DOHH2 (cell line): ENCODE measurements at regions not wholly inside any gene's neighbourhood (a gene's known extent, or its start where the extent isn't known, plus 50 kb on each side); places are given as distances from the start of the nearest gene placed in this dataset.

Experiments used
- H3F3A ChIP-seq: fragments of 200-600 bp; sonication (generic), shearing (Covaris generic); 2 replicates; pipeline ENCODE4 v1.6.0; 2016; ENCODE audit warnings: antibody characterized with exemption, mild to moderate bottlenecking; ENCODE audit not compliant: control insufficient read depth, insufficient read depth
- H3K27ac ChIP-seq: fragments of 200-600 bp; sonication (generic); 2 replicates; pipeline ENCODE4 v1.5.1; 2014; ENCODE audit warnings: low read depth, mild to moderate bottlenecking, low read length, moderate library complexity
- H3K27me3 ChIP-seq: fragments of 200-600 bp; sonication (generic); 2 replicates; pipeline ENCODE4 v1.6.1; 2014; ENCODE audit warnings: mild to moderate bottlenecking, low read length, mixed read lengths; ENCODE audit not compliant: control insufficient read depth
- H3K36me3 ChIP-seq: fragments of 200-600 bp; sonication (generic); 2 replicates; pipeline ENCODE4 v1.6.1; 2014; ENCODE audit warnings: mild to moderate bottlenecking, low read length, moderate library complexity, mixed read lengths; ENCODE audit not compliant: control insufficient read depth
- H3K4me1 ChIP-seq: fragments of 200-600 bp; sonication (generic); 2 replicates; pipeline ENCODE4 v1.6.1; 2014; ENCODE audit warnings: mild to moderate bottlenecking, low read length, mixed read lengths; ENCODE audit not compliant: control insufficient read depth
- H3K4me2 ChIP-seq: fragments of 200-600 bp; sonication (generic); 2 replicates; pipeline ENCODE4 v1.6.0; 2014; ENCODE audit warnings: mild to moderate bottlenecking, low read length, moderate library complexity
- H3K4me3 ChIP-seq: fragments of 200-600 bp; sonication (generic); 2 replicates; pipeline ENCODE4 v1.5.1; 2014; ENCODE audit warnings: mild to moderate bottlenecking, low read length, mixed read lengths
- H3K79me2 ChIP-seq: fragments of 200-600 bp; sonication (generic); 2 replicates; pipeline ENCODE4 v1.6.1; 2014; ENCODE audit warnings: mild to moderate bottlenecking, low read length, mixed read lengths; ENCODE audit not compliant: control insufficient read depth
- H3K9me2 ChIP-seq: fragments of 200-600 bp; sonication (generic); replicated peaks from 2 replicates; pipeline ENCODE4 v1.6.1; 2014; ENCODE audit warnings: mild to moderate bottlenecking, low read length, mixed read lengths; ENCODE audit not compliant: control insufficient read depth
- H3K9me3 ChIP-seq: fragments of 200-600 bp; sonication (generic); 2 replicates; pipeline ENCODE4 v1.6.1; 2014; ENCODE audit warnings: antibody characterized with exemption, low read length, mixed read lengths; ENCODE audit not compliant: control insufficient read depth, insufficient read depth
- H4K20me1 ChIP-seq: fragments of 200-600 bp; sonication (generic); 2 replicates; pipeline ENCODE4 v1.6.0; 2014; ENCODE audit warnings: low read depth, mild to moderate bottlenecking, antibody characterized with exemption, low read length, moderate library complexity; ENCODE audit not compliant: control insufficient read depth, insufficient read depth
- EZH2phosphoT487 ChIP-seq: fragments of 200-600 bp; sonication (generic); IDR thresholded peaks from 2 replicates; pipeline ENCODE4 v1.6.1; 2017; ENCODE audit warnings: borderline replicate concordance, mild to moderate bottlenecking, antibody characterized with exemption, low read length, moderate library complexity, mixed read lengths
- TF ChIP-seq, protein P1 (sequence below): fragments of 200-600 bp; sonication (generic); IDR thresholded peaks from one replicate; pipeline ENCODE4 v1.5.1; 2014; ENCODE audit warnings: antibody characterized with exemption, mild to moderate bottlenecking, low read depth, low read length; ENCODE audit not compliant: poor library complexity, severe bottlenecking

- Histone ChIP-seq H4K20me1 (no peaks in the 10 kb centered on the region), H3K27ac (no peak overlapping the region), H3F3A (no peaks in the 10 kb centered on the region)
These were observed 84.4 kb upstream of the SYPL1 start for GRCh38 chr7:106196460-106197021.

GRCh38 chr7:106193661-106194060, 81.5 kb upstream of the SYPL1 start:
- no peak for TF ChIP-seq EZH2phosphoT487
- TF ChIP-seq, protein P1, sequence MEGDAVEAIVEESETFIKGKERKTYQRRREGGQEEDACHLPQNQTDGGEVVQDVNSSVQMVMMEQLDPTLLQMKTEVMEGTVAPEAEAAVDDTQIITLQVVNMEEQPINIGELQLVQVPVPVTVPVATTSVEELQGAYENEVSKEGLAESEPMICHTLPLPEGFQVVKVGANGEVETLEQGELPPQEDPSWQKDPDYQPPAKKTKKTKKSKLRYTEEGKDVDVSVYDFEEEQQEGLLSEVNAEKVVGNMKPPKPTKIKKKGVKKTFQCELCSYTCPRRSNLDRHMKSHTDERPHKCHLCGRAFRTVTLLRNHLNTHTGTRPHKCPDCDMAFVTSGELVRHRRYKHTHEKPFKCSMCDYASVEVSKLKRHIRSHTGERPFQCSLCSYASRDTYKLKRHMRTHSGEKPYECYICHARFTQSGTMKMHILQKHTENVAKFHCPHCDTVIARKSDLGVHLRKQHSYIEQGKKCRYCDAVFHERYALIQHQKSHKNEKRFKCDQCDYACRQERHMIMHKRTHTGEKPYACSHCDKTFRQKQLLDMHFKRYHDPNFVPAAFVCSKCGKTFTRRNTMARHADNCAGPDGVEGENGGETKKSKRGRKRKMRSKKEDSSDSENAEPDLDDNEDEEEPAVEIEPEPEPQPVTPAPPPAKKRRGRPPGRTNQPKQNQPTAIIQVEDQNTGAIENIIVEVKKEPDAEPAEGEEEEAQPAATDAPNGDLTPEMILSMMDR: no peak
- Histone ChIP-seq H3K79me2 (no peaks in the 10 kb centered on the region), H3K9me2 (no peaks in the 10 kb centered on the region), H3K27me3 (peaks cover 18% of the 10 kb centered on the region; the same call in 1 of the 2 replicates), H3K4me2 (no peak overlapping the region), H3K4me3 (no peak overlapping the region), H3K36me3 (no peaks in the 10 kb centered on the region), H3K27ac (no peak overlapping the region), H3K9me3 (no peaks in the 10 kb centered on the region), H3K4me1 (no peaks in the 10 kb centered on the region), H4K20me1 (no peaks in the 10 kb centered on the region), H3F3A (no peaks in the 10 kb centered on the region)

More at GRCh38 chr7:106196460-106197021, 84.4 kb upstream of the SYPL1 start:
- Histone ChIP-seq H3K4me3 (no peak overlapping the region), H3K36me3 (no peaks in the 10 kb centered on the region), H3K9me3 (no peaks in the 10 kb centered on the region), H3K79me2 (no peaks in the 10 kb centered on the region), H3K9me2 (no peaks in the 10 kb centered on the region), H3K27me3 (peaks cover 11% of the 10 kb centered on the region; the same call in 1 of the 2 replicates), H3K4me1 (no peaks in the 10 kb centered on the region), H3K4me2 (no peak overlapping the region)
- no peak for TF ChIP-seq EZH2phosphoT487
- TF ChIP-seq, protein P1: no peak

- no peaks in the 10 kb centered on the region for H3K9me2 ChIP-seq
- no peaks in the 10 kb centered on the region for H3K4me1 ChIP-seq
- H3K27me3 ChIP-seq: peaks cover 37% of the 10 kb centered on the region; the same call in 1 of the 2 replicates
- no peak overlapping the region for H3K4me2 ChIP-seq
- H4K20me1 ChIP-seq: no peaks in the 10 kb centered on the region
- no peaks in the 10 kb centered on the region for H3K79me2 ChIP-seq
- TF ChIP-seq EZH2phosphoT487: no peak
- TF ChIP-seq, protein P1: no peak
- no peak overlapping the region for H3K4me3 ChIP-seq
- no peaks in the 10 kb centered on the region for H3K36me3 ChIP-seq
- no peak overlapping the region for H3K27ac ChIP-seq
- no peaks in the 10 kb centered on the region for H3K9me3 ChIP-seq
- H3F3A ChIP-seq: no peaks in the 10 kb centered on the region
These were observed 78.6 kb upstream of the SYPL1 start for GRCh38 chr7:106190589-106191330.
